Stimulated activated CD4-positive, alpha-beta T cell treated with anti-CD3 and anti-CD28 coated beads, TNF-alpha, amount 100 ng/mL, for 24 hours (primary cell): ENCODE measurements at regions not wholly inside any gene's neighbourhood (a gene's known extent, or its start where the extent isn't known, plus 50 kb on each side); places are given as distances from the start of the nearest gene placed in this dataset.

Experiments
- DNase-seq, 3 experiments: peaks; one replicate each; pipeline ENCODE4 v3.0.0-alpha.2; 2020; ENCODE audit warnings: low read depth in 3 of 3

DNA sequence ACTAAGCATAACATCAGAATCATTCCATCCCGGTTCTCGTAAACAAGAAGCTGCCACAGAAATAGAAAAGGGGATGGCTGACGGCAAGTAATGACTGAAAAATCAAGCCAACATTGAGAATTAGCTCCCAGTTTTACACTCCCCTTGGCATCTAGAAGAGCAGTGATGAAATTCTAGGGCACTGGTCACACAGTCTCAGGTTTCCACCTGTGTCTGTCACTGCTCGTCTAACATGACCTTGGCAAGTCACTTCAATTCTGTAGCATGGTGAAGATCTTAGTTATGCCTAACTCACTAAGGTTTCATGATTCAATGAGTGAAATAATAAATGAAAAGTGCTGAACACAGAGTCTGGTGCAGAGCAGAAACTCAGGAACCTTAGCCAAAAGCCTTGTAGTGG, 272.3 kb upstream of the ARRDC4 start:
- no peak for DNase-seq

DNA sequence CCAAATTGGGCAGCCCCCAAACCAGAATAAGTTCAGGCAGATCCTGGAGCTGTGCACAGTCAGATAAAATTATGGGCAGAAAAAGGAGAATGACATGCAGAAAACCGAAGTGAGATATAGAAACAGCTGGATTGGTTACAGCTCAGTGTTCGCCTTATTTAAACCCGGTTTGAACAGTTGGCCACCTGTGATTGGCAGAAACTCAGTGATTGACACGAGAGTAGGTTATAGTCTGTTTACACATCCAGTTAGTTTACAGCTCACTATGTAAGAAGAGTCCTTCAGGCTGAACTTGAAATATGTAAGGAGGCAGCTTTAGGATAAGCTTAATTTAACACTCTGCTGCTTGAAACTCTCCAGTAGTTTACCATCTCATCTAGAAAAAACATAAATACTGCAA, 271.6 kb upstream of the ARRDC4 start:
- no peak for DNase-seq

DNA sequence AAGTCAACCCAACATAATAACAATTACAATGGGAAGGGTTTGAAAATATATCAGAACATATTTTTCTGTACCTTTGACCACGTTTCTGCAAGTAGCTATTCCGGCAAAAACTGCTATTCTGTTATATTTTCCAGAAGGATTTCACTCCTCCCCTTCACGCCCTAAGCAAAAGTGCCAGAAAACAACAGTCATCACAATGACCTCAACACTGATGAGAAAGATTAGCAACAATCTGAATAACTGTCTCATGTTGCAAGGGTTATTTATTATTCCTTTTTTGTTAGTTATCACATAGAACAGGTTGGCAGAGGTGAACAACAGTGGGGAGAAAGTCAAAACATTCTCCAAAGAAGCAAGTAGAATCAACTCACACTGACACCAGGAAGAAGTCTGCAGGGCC, 269.4 kb upstream of the ARRDC4 start:
- no peak for DNase-seq

- DNase-seq: no peak
Observed at GRCh38 chr15:97691799-97692198, 268.7 kb upstream of the ARRDC4 start.

DNA sequence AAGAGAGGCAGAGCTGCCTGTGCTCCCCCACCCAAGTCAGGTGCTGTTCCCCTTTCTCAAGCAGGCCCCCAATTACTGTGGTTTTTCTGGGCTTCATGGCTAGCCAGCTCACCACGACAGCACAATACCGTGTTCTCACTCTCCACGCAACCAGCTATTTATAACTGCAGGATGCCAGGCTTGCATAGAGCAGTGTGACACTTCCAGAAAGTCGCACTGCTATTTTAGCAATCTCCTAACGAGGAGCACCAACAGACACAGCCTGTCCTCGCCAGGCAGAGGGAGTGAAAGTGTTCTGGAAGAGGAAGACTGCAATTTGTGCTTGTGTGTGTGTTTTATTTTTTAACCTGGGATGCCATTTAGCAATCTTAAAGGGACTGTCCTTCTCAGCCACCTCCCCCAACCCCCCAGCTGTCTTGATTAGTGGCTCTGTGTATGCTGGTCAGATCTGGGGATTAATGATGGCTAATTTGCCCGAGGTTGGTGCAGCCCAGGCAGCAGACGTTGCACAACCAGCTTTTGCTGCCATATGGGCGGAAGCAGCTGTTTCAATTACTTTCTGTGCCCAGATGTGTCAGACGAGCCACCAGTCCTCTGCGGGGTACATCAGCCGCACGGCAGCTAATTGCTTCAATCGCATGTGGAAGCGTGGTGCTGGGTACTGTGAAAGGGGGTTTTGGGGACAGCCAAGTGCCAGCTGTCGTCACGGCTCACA, 268.0 kb upstream of the ARRDC4 start:
- no peak for DNase-seq

GRCh38 chr15:97694456-97694855, 266.0 kb upstream of the ARRDC4 start:
- no peak for DNase-seq

- DNase-seq: no peak
Observed at GRCh38 chr15:97703400-97703799, 257.1 kb upstream of the ARRDC4 start.

DNA sequence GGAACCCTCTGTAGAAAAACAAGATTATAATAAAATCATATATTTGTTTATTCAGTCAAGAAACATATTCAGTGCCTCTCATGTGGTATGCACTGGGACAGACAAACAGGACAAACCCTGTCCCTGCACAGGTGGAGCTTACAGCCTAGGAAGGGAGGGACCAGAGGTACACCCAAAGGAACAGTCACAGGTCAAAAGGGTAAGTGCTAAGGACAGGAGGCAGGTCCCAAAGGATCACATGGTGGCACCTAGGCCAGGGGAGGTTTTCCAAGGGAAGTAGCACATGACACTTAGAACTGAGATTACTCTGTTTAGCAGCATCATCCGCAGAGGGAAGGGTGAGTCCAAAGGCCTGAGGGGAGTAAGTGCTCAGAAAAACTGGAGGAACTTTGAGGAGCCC, 254.4 kb upstream of the ARRDC4 start:
- no peak for DNase-seq

- no peak for DNase-seq
Observed at GRCh38 chr15:97708252-97708651, 252.3 kb upstream of the ARRDC4 start.

DNA sequence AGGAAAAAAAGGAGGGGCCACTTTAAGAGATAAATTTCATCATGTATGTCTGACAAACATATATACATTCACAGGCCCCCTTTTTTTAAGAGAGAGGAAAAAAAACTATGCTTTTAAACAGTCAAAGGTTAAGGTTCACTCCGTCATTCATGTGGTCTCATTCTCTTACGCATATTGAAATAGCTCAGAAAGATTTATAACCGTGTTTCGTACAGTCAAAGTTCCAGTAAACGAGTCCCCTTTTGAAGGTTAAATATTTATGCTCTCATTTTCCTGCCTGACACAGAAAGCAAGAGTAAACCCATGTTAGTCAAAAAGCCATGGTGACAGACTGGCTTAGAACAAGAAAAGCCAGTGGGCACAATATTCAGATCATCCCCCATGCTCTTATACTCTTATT, 248.0 kb upstream of the ARRDC4 start:
- DNase-seq: no peak

- no peak for DNase-seq
Observed at GRCh38 chr15:97717806-97718205, 242.7 kb upstream of the ARRDC4 start.

DNA sequence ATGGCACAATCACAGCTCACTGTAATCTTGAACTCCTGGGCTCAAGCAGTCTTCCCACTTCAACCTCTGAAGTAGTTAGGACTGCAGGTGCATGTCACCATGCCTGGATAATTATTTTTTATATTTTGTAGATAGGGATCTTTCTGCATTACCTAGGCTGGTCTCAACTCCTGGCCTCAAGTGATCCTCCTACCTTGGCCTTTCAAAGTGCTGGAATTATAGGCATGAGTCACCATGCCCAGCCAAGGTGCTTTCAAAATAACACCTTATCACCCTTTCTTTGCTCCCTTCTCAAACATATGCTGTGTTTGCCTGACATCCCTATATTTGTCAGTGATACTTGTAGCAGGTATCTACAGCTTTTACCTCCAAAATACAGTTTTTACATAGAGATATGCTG, 242.0 kb upstream of the ARRDC4 start:
- DNase-seq: no peak

GRCh38 chr15:97728791-97729190, 231.7 kb upstream of the ARRDC4 start:
- DNase-seq: no peak

DNA sequence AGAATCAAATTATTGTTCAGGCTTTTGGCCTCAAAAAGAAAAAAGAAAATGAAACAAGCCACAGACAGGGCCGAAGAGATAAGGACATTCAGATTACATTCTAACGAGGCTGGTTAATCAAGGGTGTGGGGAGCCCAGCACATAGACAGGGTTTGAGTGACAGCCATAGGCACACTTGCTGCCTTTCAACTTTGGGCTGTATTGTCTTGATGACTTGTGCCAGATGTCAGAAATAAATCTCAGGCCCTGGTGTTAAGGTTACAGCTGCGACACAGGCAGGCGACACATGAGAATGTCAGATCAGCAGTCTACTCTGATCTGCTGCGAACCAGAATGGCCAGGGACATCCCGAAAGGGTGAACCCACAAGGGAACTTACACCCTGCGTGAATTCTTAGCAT, 231.2 kb upstream of the ARRDC4 start:
- no peak for DNase-seq

- no peak for DNase-seq
Observed at GRCh38 chr15:97730315-97730714, 230.2 kb upstream of the ARRDC4 start.

DNA sequence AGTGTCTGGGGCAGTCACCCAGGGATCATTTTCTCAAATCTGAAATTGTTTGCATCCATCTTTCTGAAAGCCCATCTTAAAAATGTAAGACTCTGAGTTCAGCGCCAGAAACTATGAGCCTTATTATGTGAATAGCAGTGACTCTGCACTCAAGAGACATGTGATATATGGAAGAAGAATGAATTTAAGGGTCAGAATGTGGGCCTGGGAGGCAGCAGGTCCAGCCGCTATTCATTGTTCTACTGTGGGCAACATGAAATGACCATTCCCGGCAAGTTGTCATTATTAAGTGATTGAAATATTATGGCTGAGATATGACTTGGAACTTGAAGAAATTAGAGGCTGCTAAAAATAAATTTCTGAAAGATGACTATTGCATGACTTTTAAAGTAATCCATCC, 228.6 kb upstream of the ARRDC4 start:
- DNase-seq: no peak

DNA sequence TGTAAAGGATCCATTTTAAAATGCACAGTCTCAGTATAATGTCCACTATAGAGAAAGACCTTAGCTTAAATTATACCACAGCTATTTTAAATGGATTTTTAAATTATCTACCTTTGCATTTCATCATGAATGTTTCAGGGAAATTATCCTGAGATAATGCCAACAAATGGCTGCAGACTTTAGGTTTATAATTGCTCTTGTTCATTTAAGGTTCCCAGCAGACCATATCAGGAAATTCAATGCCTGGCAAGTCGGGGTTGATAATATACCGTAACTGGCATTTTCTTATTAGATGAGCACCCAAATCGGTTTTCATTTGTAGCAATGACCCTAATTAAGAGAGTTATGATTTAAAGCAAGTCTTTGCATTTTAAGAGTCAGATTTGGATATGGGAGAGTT, 227.1 kb upstream of the ARRDC4 start:
- DNase-seq: no peak

DNA sequence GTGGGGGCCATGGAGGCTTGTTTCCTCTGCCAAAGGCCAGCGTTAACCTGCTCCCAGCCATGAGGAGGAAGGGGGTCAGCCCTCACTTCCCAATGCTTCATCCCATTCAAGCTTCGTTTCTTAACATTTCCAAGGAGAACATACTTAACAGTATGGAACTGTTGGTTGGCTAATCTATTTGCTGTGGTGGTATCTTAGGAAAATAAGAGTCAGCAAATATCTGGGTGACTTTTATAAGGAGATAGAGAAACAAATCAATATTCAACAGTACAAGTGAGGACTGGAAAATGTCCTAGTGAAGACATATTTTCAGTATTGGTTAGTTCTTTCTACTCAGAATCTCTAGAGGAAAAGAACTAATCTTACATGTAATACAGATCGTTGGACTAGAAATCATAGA, 223.8 kb upstream of the ARRDC4 start:
- no peak for DNase-seq

DNA sequence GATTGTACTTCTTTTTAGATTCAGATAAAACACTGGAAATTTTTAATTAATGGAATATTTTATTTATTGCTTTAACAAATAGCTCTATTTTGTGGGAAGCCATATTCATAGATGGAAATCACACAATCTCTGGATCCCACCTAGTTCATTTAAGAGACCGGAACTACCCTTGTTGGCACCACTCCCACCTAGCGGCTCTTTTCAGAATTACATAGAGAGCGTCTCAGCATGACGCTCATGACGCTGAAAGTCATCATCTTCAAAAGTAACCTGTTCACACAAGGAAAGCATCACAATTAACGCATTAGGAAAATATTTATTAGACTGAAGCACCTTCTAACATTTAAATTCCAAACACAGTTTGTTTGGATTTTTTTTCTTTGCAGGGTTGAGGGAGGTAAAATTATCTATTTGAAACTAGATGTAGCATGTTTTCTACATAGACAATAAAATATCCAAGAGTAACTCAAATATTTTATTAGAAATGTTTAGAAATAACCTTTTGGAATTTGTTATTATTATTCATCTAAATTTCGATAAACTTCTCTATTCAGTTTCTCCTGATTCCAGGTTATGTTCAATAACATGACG, 214.9 kb upstream of the ARRDC4 start:
- peak in 1 of 3 experiments; percentile 6 for DNase-seq

- DNase-seq: no peak
Observed at GRCh38 chr15:97747342-97747741, 213.2 kb upstream of the ARRDC4 start.

DNA sequence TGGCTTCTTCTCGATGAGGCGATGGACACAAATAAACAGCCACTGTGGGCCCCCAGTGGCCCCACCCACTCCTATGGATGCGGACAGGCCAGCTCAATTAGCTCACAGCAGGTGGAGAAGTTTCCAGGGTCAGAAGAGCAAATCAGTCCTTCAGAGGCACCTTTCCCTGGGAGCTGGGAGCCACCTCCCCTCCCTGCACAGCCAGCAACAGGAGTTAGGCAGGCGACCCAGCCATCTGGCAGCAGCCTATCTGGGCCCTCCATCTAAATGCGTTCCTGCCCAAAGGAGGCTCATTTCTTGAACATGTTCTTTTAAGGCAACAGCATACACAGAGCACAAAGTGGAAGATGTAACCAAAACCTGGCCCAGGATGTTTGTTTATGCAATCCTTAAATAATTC, 211.9 kb upstream of the ARRDC4 start:
- DNase-seq: no peak

GRCh38 chr15:97750060-97750459, 210.4 kb upstream of the ARRDC4 start:
- DNase-seq: no peak

GRCh38 chr15:97755726-97756125, 204.8 kb upstream of the ARRDC4 start:
- DNase-seq: no peak

DNA sequence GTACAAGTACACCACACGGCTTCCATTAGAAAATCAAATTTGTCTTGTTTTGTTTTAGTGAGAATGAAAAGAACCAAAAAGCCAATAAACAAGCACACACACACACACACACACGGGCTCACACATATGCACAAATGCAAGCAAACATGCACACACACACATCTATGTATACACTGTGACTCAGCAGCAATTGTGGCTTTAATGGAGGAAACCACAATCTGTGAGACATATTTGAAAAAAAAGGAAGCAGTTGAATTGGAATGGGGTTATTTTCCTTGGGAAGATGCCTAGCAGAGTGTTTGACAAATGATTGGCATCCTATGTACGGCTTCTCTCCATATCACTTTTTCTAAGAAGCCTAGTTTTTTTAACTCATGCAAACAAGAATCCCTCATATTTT, 201.1 kb upstream of the ARRDC4 start:
- no peak for DNase-seq
